Panc1 (cell line): ENCODE measurements at regions not wholly inside any gene's neighbourhood (a gene's known extent, or its start where the extent isn't known, plus 50 kb on each side); places are given as distances from the start of the nearest gene placed in this dataset.

ENCODE experiments used
- ATAC-seq: fragments of 200-7000 bp; cut with Tn5 transposase; 2 replicates; pipeline ENCODE4 v1.9.1; 2020; ENCODE audit warnings: mild to moderate bottlenecking, moderate library complexity
- BruUV-seq: library from RNA; stranded (reverse); fragments of 400-500 nt; replicated peaks from 2 replicates; lab custom pipeline; 2021; lab: Mats Ljungman, UMichigan
- CTCF ChIA-PET: fragments of 300-600 bp; sonication (Branson Sonifier 250); formaldehyde crosslinking; loops from one replicate; lab custom pipeline; 2022; ENCODE audit warnings: antibody characterized with exemption; lab: Charles Lee
- POLR2A ChIA-PET: fragments of 300-600 bp; sonication (Branson Sonifier 250); formaldehyde crosslinking; loops from one replicate; lab custom pipeline; 2022; ENCODE audit warnings: antibody characterized with exemption; lab: Charles Lee
- DNase-seq: peaks from one replicate; pipeline ENCODE4 v3.0.0-alpha.2; 2010; ENCODE audit warnings: low read depth, low spot score
- H3K27ac ChIP-seq: 2 replicates; pipeline ENCODE4 v1.5.1; 2011; ENCODE audit warnings: mild to moderate bottlenecking, low read length, inconsistent platforms
- H3K27me3 ChIP-seq: fragments of 200-500 bp; sonication (Bioruptor generic); 2 replicates; pipeline ENCODE4 v1.6.0; 2014; ENCODE audit warnings: low read length, inconsistent platforms; ENCODE audit not compliant: control insufficient read depth, insufficient read depth
- H3K36me3 ChIP-seq: fragments of 200-500 bp; sonication (Bioruptor generic); 2 replicates; pipeline ENCODE4 v1.5.1; 2014; ENCODE audit warnings: inconsistent platforms, mild to moderate bottlenecking, low read length, moderate library complexity; ENCODE audit not compliant: control insufficient read depth, insufficient read depth
- H3K4me1 ChIP-seq: 2 replicates; pipeline ENCODE4 v1.5.1; 2011; ENCODE audit warnings: inconsistent platforms, mild to moderate bottlenecking, low read length, moderate library complexity; ENCODE audit not compliant: control insufficient read depth, insufficient read depth
- H3K4me3 ChIP-seq, 2 experiments: 2 replicates each; pipeline ENCODE4 v1.5.1; 2011 to 2012; ENCODE audit warnings: low read depth in 2 of 2, low read length in 2 of 2, mild to moderate bottlenecking in 2 of 2, inconsistent platforms in 1 of 2, moderate library complexity in 1 of 2
- H3K9me3 ChIP-seq: fragments of 200-500 bp; sonication (Bioruptor generic); 2 replicates; pipeline ENCODE4 v1.5.1; 2014; ENCODE audit warnings: low read depth, mild to moderate bottlenecking, inconsistent platforms, low read length, moderate library complexity; ENCODE audit not compliant: control insufficient read depth, insufficient read depth
- POLR2AphosphoS5 ChIP-seq: IDR thresholded peaks from 2 replicates; pipeline ENCODE4 v1.6.1; 2012; ENCODE audit warnings: mild to moderate bottlenecking, low read depth, low read length, moderate library complexity
- SIN3A ChIP-seq: IDR thresholded peaks from 2 replicates; pipeline ENCODE4 v1.6.1; 2012; ENCODE audit warnings: low read depth, mild to moderate bottlenecking, low read length, moderate library complexity, borderline replicate concordance; ENCODE audit not compliant: insufficient read depth
- TCF7L2 ChIP-seq: IDR thresholded peaks from 2 replicates; pipeline ENCODE4 v1.6.1; 2011; ENCODE audit warnings: mild to moderate bottlenecking, low read depth, low read length, inconsistent platforms
- in situ Hi-C: cut with HindIII; loops from 2 replicates; pipeline ENCODE4 v1.10.0; 2016; ENCODE audit warnings: low sequenced_read_pairs, low pct_unique_long_range_greater_than_20kb
- intact Hi-C: fragments of 100-400 bp; cut with micrococcal nuclease; formaldehyde crosslinking; loops from one replicate; pipeline ENCODE4 v1.10.0; 2022; ENCODE audit not compliant: unreplicated experiment
- TF ChIP-seq, protein P1 (sequence below), 2 experiments: IDR thresholded peaks; 2 replicates each; pipeline ENCODE4 v1.6.1; 2011 to 2012; ENCODE audit warnings: low read depth in 2 of 2, control low read depth in 1 of 2, low read length in 1 of 2, mild to moderate bottlenecking in 1 of 2, moderate library complexity in 1 of 2; ENCODE audit not compliant: insufficient read depth in 1 of 2
- TF ChIP-seq, protein P2 (sequence below): fragments of 450-650 bp; IDR thresholded peaks from 2 replicates; pipeline ENCODE4 v1.5.1; 2017; ENCODE audit warnings: mild to moderate bottlenecking

DNA sequence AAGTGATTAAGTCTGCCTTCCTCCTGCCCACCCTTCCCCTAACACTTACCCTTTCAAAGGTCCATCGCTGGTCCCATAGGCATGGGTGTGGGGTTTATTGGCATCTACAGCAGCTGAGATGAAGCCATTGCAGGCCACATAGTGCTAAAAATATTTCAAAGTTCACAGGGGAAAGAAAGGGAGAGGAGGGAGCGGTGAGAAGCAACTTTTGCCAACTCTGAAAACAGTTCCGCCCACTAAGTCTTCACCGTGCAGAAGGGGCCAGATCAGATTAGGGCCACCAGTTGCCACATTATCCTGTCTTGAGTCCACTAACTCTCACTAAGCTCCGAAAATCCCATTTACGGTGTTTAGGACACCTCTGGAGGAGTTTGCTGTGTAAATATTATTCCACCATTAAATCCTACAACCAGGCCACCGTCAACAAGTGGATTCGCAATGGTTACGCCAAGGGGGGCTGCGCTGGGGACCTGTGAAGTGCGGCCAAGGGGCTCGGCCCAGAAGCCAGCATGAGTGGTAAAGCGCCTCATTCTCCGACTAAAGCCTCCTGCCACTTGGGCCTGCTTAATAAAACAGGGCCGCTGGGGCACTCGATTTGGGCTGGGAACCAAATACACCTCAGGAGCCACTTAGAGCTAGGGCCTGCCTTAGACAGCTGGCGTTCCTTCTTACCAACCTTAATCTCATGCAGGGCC lies 534.9 kb downstream of the MIAT start:
- Histone ChIP-seq H3K27me3 (no peaks in the 10 kb centered on the region), H3K4me1 (no peaks in the 10 kb centered on the region), H3K27ac (no peak overlapping the region), H3K4me3 (no peak overlapping the region), H3K9me3 (no peaks in the 10 kb centered on the region), H3K36me3 (no peaks in the 10 kb centered on the region)
- intact Hi-C loops (no loop called here), in situ Hi-C loops (no loop called here)
- ChIA-PET CTCF (no interaction called here), POLR2A (no interaction called here)
- TF ChIP-seq SIN3A: no peak
- TF ChIP-seq, protein P1, sequence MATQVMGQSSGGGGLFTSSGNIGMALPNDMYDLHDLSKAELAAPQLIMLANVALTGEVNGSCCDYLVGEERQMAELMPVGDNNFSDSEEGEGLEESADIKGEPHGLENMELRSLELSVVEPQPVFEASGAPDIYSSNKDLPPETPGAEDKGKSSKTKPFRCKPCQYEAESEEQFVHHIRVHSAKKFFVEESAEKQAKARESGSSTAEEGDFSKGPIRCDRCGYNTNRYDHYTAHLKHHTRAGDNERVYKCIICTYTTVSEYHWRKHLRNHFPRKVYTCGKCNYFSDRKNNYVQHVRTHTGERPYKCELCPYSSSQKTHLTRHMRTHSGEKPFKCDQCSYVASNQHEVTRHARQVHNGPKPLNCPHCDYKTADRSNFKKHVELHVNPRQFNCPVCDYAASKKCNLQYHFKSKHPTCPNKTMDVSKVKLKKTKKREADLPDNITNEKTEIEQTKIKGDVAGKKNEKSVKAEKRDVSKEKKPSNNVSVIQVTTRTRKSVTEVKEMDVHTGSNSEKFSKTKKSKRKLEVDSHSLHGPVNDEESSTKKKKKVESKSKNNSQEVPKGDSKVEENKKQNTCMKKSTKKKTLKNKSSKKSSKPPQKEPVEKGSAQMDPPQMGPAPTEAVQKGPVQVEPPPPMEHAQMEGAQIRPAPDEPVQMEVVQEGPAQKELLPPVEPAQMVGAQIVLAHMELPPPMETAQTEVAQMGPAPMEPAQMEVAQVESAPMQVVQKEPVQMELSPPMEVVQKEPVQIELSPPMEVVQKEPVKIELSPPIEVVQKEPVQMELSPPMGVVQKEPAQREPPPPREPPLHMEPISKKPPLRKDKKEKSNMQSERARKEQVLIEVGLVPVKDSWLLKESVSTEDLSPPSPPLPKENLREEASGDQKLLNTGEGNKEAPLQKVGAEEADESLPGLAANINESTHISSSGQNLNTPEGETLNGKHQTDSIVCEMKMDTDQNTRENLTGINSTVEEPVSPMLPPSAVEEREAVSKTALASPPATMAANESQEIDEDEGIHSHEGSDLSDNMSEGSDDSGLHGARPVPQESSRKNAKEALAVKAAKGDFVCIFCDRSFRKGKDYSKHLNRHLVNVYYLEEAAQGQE (IDR thresholded peaks at IDR 0.05; ENCODE audit: insufficient read depth in 1 of 2, low read depth in 2 of 2, low read length in 1 of 2): no peak
- TF ChIP-seq POLR2AphosphoS5: no peak
- TF ChIP-seq, protein P2, sequence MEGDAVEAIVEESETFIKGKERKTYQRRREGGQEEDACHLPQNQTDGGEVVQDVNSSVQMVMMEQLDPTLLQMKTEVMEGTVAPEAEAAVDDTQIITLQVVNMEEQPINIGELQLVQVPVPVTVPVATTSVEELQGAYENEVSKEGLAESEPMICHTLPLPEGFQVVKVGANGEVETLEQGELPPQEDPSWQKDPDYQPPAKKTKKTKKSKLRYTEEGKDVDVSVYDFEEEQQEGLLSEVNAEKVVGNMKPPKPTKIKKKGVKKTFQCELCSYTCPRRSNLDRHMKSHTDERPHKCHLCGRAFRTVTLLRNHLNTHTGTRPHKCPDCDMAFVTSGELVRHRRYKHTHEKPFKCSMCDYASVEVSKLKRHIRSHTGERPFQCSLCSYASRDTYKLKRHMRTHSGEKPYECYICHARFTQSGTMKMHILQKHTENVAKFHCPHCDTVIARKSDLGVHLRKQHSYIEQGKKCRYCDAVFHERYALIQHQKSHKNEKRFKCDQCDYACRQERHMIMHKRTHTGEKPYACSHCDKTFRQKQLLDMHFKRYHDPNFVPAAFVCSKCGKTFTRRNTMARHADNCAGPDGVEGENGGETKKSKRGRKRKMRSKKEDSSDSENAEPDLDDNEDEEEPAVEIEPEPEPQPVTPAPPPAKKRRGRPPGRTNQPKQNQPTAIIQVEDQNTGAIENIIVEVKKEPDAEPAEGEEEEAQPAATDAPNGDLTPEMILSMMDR: no peak
- TF ChIP-seq TCF7L2: no peak
- no TSS peak for BruUV-seq
- no peak for ATAC-seq
- DNase-seq: no peak

DNA sequence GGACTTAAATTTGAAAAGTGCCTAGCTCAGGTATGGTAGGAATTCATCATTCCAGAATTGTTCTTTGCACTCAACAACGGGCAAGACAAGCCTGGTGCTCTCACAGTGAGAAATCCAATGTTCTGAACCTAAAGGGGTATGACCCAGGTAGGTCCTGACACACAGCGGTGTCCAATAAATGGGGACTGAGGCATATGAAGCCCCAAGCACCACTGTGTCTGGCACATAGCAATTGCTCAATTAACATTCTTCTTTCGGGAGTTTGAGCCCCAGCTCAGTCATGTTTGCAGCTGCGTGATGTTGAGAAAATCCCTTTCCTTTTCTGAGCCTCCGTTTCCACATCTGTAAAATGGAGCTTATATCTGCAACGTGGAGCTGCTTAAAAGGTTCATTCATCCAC lies 535.8 kb downstream of the MIAT start:
- Histone ChIP-seq H3K4me1 (no peaks in the 10 kb centered on the region), H3K9me3 (no peaks in the 10 kb centered on the region), H3K27me3 (no peaks in the 10 kb centered on the region), H3K27ac (no peak overlapping the region), H3K36me3 (no peaks in the 10 kb centered on the region), H3K4me3 (no peak overlapping the region)
- in situ Hi-C loops: no loop called here
- no peak for DNase-seq
- intact Hi-C loops: no loop called here
- CTCF ChIA-PET: no interaction called here
- BruUV-seq: no TSS peak
- ATAC-seq: no peak
- TF ChIP-seq, protein P1 (IDR thresholded peaks at IDR 0.05; ENCODE audit: insufficient read depth in 1 of 2, low read depth in 2 of 2, low read length in 1 of 2): no peak
- TF ChIP-seq POLR2AphosphoS5 (no peak), TCF7L2 (no peak), SIN3A (no peak)
- TF ChIP-seq, protein P2: no peak
- POLR2A ChIA-PET: no interaction called here
